ENCODE measurements at regions not wholly inside any gene's neighbourhood (a gene's known extent, or its start where the extent isn't known, plus 50 kb on each side); places are given as distances from the start of the nearest gene placed in this dataset.
"Not testable (repeated sequence)": the region's sequence is repeated elsewhere in the genome, so short reads cannot be mapped to it uniquely, and the experiment has no call there.

- ATAC-seq: no peak
- DNase-seq: no peak
- intact Hi-C loops (cut with DNase I, micrococcal nuclease): no loop called here
Measured at GRCh38 chr12:46515829-46516228, 143.3 kb upstream of the SLC38A2 start.

GRCh38 chr12:46514886-46515285 is 142.3 kb upstream of the SLC38A2 start:
- ATAC-seq: no peak
- no peak for DNase-seq
- intact Hi-C loops (cut with DNase I, micrococcal nuclease): no loop called here

- DNase-seq; intact Hi-C loops (cut with DNase I, micrococcal nuclease); ATAC-seq: not testable (repeated sequence)
Measured at GRCh38 chr12:46510257-46510656, 137.7 kb upstream of the SLC38A2 start.

GRCh38 chr12:46509135-46509534 is 136.6 kb upstream of the SLC38A2 start:
- DNase-seq (no peak), ATAC-seq (no peak)
- intact Hi-C loops (cut with DNase I, micrococcal nuclease): no loop called here

GRCh38 chr12:46508651-46509050 is 136.1 kb upstream of the SLC38A2 start:
- no peak for ATAC-seq
- intact Hi-C loops (cut with DNase I, micrococcal nuclease): no loop called here
- no peak for DNase-seq

GRCh38 chr12:46507766-46508165 is 135.2 kb upstream of the SLC38A2 start:
- intact Hi-C loops (cut with DNase I, micrococcal nuclease): no loop called here
- ATAC-seq: no peak
- no peak for DNase-seq

- DNase-seq (no peak), ATAC-seq (no peak)
- intact Hi-C loops (cut with DNase I, micrococcal nuclease): no loop called here
Measured at GRCh38 chr12:46506961-46507360, 134.4 kb upstream of the SLC38A2 start.

GRCh38 chr12:46506198-46506597 is 133.6 kb upstream of the SLC38A2 start:
- no peak for ATAC-seq
- intact Hi-C loops (cut with DNase I, micrococcal nuclease): no loop called here
- no peak for DNase-seq

- DNase-seq: no peak
- ATAC-seq: no peak
- intact Hi-C loops (cut with DNase I, micrococcal nuclease): no loop called here
Measured at GRCh38 chr12:46504494-46504893, 131.9 kb upstream of the SLC38A2 start.

- DNase-seq (no peak), ATAC-seq (no peak)
- intact Hi-C loops (cut with DNase I, micrococcal nuclease): no loop called here
Measured at GRCh38 chr12:46503637-46504175, 131.1 kb upstream of the SLC38A2 start.

- DNase-seq: no peak
- no peak for ATAC-seq
Measured at GRCh38 chr12:46500673-46501072, 128.1 kb upstream of the SLC38A2 start.

GRCh38 chr12:46499901-46500300 is 127.3 kb upstream of the SLC38A2 start:
- intact Hi-C loops (cut with DNase I, micrococcal nuclease): no loop called here
- DNase-seq: no peak
- ATAC-seq: no peak

More at GRCh38 chr12:46500673-46501072, 128.1 kb upstream of the SLC38A2 start:
- intact Hi-C loops (cut with DNase I, micrococcal nuclease): no loop called here

- ATAC-seq: no peak
- intact Hi-C loops (cut with DNase I, micrococcal nuclease): no loop called here
- DNase-seq: no peak
Measured at GRCh38 chr12:46499226-46499625, 126.7 kb upstream of the SLC38A2 start.

GRCh38 chr12:46497739-46498138 is 125.2 kb upstream of the SLC38A2 start:
- intact Hi-C loops (cut with DNase I, micrococcal nuclease): no loop called here
- DNase-seq (no peak), ATAC-seq (no peak)

GRCh38 chr12:46494424-46494823 is 121.9 kb upstream of the SLC38A2 start:
- ATAC-seq (no peak), DNase-seq (no peak)
- intact Hi-C loops (cut with DNase I, micrococcal nuclease): no loop called here

- intact Hi-C loops (cut with DNase I, micrococcal nuclease): no loop called here
- no peak for DNase-seq
- ATAC-seq: no peak
Measured at GRCh38 chr12:46493834-46494181, 121.2 kb upstream of the SLC38A2 start.

- intact Hi-C loops (cut with DNase I, micrococcal nuclease): no loop called here
- ATAC-seq: no peak
- no peak for DNase-seq
Measured at GRCh38 chr12:46493150-46493833, 120.7 kb upstream of the SLC38A2 start.

GRCh38 chr12:46492471-46493085 is 120.0 kb upstream of the SLC38A2 start:
- DNase-seq: no peak
- intact Hi-C loops (cut with DNase I, micrococcal nuclease): no loop called here
- ATAC-seq: no peak

- no peak for DNase-seq
- no peak for ATAC-seq
- intact Hi-C loops (cut with DNase I, micrococcal nuclease): no loop called here
Measured at GRCh38 chr12:46491548-46491947, 119.0 kb upstream of the SLC38A2 start.

GRCh38 chr12:46490635-46491034 is 118.1 kb upstream of the SLC38A2 start:
- no peak for ATAC-seq
- intact Hi-C loops (cut with DNase I, micrococcal nuclease): no loop called here
- DNase-seq: no peak

- DNase-seq (no peak), ATAC-seq (no peak)
- intact Hi-C loops (cut with DNase I, micrococcal nuclease): no loop called here
Measured at GRCh38 chr12:46489951-46490388, 117.4 kb upstream of the SLC38A2 start.

Measured in left colon (tissue), 2 donors.